Upper lobe of right lung (tissue), 1 donor: ENCODE measurements at regions not wholly inside any gene's neighbourhood (a gene's known extent, or its start where the extent isn't known, plus 50 kb on each side); places are given as distances from the start of the nearest gene placed in this dataset.

Source experiments
- ATAC-seq: fragments of 200-7000 bp; cut with Tn5 transposase; one replicate; pipeline ENCODE4 v1.9.1; 2020; ENCODE audit warnings: mild to moderate bottlenecking, moderate library complexity
- DNase-seq: peaks from one replicate; pipeline ENCODE4 v3.0.0-alpha.2; 2020
- H3K27ac ChIP-seq: fragments of 200-600 bp; one replicate; pipeline ENCODE4 v1.8.0; 2022
- H3K27me3 ChIP-seq: fragments of 200-600 bp; one replicate; pipeline ENCODE4 v1.8.0; 2022; ENCODE audit warnings: mild to moderate bottlenecking
- H3K36me3 ChIP-seq: fragments of 200-600 bp; one replicate; pipeline ENCODE4 v1.8.0; 2022
- H3K4me1 ChIP-seq: fragments of 200-600 bp; one replicate; pipeline ENCODE4 v1.8.0; 2022
- H3K4me3 ChIP-seq: fragments of 200-600 bp; one replicate; pipeline ENCODE4 v1.8.0; 2022; ENCODE audit warnings: mild to moderate bottlenecking
- H3K9me3 ChIP-seq: fragments of 200-600 bp; one replicate; pipeline ENCODE4 v1.8.0; 2022
- intact Hi-C: fragments of 100-400 bp; cut with DNase I; formaldehyde crosslinking; loops from one replicate; pipeline ENCODE4 v1.11.0; 2022
- TF ChIP-seq, protein P1 (sequence below): fragments of 200-600 bp; IDR thresholded peaks from one replicate; pipeline ENCODE4 v1.8.0; 2022; ENCODE audit warnings: antibody characterized with exemption
- donor health status: DM: no; HTN: yes; CAD: no; lungs with severe emphysema.

DNA sequence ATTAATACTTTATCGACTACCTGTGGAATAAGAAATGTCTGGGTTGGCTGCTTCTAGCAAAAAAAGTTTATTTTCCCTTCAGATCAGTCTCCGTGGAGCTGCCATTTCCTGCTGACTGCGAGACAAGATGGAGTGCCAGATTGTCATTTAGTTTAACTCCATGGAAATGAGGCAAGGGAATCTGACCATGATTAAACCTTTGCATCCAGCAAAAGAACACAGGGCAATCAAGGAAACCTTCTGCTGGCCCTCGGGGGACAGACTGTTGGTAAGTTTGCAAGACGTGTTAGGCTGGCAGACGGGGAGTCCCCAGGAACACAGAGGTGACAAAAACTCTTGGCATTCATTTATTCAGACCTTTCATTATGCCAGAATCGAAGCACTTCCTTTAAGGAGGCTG is 52.2 kb upstream of the SPACA1 start:
- TF ChIP-seq, protein P1, sequence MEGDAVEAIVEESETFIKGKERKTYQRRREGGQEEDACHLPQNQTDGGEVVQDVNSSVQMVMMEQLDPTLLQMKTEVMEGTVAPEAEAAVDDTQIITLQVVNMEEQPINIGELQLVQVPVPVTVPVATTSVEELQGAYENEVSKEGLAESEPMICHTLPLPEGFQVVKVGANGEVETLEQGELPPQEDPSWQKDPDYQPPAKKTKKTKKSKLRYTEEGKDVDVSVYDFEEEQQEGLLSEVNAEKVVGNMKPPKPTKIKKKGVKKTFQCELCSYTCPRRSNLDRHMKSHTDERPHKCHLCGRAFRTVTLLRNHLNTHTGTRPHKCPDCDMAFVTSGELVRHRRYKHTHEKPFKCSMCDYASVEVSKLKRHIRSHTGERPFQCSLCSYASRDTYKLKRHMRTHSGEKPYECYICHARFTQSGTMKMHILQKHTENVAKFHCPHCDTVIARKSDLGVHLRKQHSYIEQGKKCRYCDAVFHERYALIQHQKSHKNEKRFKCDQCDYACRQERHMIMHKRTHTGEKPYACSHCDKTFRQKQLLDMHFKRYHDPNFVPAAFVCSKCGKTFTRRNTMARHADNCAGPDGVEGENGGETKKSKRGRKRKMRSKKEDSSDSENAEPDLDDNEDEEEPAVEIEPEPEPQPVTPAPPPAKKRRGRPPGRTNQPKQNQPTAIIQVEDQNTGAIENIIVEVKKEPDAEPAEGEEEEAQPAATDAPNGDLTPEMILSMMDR = no peak
- no peak overlapping the region for H3K4me3 ChIP-seq
- DNase-seq (no peak), ATAC-seq (no peak)
- H3K27ac ChIP-seq = no peak overlapping the region
- intact Hi-C loops = no loop called here
- H3K36me3 ChIP-seq = no peaks in the 10 kb centered on the region
- H3K27me3 ChIP-seq = peaks cover 3% of the 10 kb centered on the region
- no peaks in the 10 kb centered on the region for H3K9me3 ChIP-seq
- no peaks in the 10 kb centered on the region for H3K4me1 ChIP-seq

DNA sequence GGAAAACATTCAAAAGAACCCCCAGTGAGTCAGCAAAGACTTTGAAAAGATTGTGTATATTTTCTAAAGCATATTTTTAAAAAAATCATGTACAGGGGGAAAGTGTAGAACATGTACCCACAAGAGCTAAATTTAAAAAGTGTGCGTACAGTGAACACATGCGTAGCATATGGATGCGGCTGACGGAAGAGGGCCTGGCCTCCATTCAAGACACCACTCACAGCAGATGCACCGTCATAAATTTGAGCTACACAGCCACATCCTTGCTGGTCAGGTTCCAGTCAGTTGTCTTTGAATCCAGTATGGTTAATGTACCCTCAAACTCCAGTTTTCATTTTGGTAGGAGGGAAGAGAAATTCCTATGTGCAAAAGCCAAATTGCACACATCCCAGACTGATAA is 54.3 kb upstream of the SPACA1 start:
- no peak overlapping the region for H3K27ac ChIP-seq
- H3K36me3 ChIP-seq = no peaks in the 10 kb centered on the region
- H3K4me1 ChIP-seq = no peaks in the 10 kb centered on the region
- H3K27me3 ChIP-seq = no peaks in the 10 kb centered on the region
- ATAC-seq (no peak), DNase-seq (no peak)
- no peaks in the 10 kb centered on the region for H3K9me3 ChIP-seq
- TF ChIP-seq, protein P1 = no peak
- intact Hi-C loops = no loop called here
- H3K4me3 ChIP-seq = no peak overlapping the region

DNA sequence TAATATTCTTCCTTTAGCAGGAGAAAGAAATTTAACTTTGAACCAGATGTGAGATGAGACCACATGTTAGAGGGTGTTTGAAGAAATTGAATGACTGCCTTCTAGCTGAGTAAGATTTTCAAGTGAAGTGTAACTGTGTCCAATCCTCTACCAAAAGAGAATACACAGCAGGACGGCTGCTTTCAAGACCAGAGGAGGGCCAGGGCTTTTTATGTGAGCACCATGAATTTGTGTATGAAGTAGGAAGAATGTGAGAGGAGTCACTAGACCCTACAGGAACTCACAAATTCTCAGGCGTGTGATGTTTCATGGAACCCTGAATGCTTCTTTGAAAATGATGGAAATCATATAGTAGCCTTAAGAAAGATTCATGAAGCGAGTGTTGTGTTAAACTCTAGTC is 56.8 kb upstream of the SPACA1 start:
- H3K36me3 ChIP-seq = no peaks in the 10 kb centered on the region
- H3K4me3 ChIP-seq = no peak overlapping the region
- no peak for ATAC-seq
- no peaks in the 10 kb centered on the region for H3K9me3 ChIP-seq
- intact Hi-C loops = no loop called here
- no peak overlapping the region for H3K27ac ChIP-seq
- no peak for DNase-seq
- H3K4me1 ChIP-seq = no peaks in the 10 kb centered on the region
- no peaks in the 10 kb centered on the region for H3K27me3 ChIP-seq
- TF ChIP-seq, protein P1 = no peak

DNA sequence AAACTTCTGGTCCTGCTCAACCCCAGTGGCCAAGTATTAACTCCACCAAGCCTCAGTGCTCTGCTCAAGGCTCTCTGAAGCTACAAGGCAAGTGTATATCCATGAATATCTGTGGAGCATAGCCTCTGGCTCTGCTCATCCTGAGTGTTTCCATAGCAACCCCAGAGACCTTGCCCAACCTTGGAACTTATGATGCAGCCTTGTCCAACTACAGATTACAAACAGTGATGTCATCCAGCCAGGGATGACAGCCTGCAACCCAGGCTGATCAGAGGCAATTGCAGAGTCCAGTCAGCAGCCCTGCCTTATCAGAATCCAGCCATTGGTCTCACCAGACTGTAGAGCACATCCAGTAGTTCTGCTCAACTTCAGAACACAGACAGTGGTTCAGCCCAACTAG is 65.5 kb upstream of the SPACA1 start:
- no peak overlapping the region for H3K27ac ChIP-seq
- H3K4me3 ChIP-seq = no peak overlapping the region
- DNase-seq (no peak), ATAC-seq (no peak)
- no peaks in the 10 kb centered on the region for H3K36me3 ChIP-seq
- H3K27me3 ChIP-seq = peaks cover 5% of the 10 kb centered on the region
- TF ChIP-seq, protein P1 = no peak
- H3K4me1 ChIP-seq = no peaks in the 10 kb centered on the region
- intact Hi-C loops = no loop called here
- H3K9me3 ChIP-seq = no peaks in the 10 kb centered on the region

DNA sequence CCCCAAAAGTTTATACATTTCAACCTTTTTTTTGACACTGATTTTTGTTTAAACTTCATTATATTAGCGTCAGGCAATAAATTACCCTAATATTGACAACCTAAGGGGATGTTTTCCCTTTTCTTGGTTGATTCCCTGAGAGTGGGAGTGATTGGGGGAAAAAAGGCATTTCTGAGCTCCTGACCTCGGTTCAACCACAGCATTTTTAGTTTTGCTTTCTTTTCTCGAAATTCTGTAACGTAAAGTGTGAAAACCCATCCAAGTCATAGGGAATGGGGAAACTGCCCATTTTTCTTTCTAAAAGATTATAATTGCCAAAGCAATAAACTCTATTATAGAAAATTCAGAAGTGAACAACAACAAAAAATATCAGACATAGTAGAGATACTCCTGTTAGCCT is 67.9 kb upstream of the SPACA1 start:
- H3K4me1 ChIP-seq = no peaks in the 10 kb centered on the region
- DNase-seq (no peak), ATAC-seq (no peak)
- H3K9me3 ChIP-seq = no peaks in the 10 kb centered on the region
- intact Hi-C loops = no loop called here
- no peak overlapping the region for H3K4me3 ChIP-seq
- H3K27ac ChIP-seq = no peak overlapping the region
- TF ChIP-seq, protein P1 = no peak
- H3K36me3 ChIP-seq = no peaks in the 10 kb centered on the region
- peaks cover 5% of the 10 kb centered on the region for H3K27me3 ChIP-seq

DNA sequence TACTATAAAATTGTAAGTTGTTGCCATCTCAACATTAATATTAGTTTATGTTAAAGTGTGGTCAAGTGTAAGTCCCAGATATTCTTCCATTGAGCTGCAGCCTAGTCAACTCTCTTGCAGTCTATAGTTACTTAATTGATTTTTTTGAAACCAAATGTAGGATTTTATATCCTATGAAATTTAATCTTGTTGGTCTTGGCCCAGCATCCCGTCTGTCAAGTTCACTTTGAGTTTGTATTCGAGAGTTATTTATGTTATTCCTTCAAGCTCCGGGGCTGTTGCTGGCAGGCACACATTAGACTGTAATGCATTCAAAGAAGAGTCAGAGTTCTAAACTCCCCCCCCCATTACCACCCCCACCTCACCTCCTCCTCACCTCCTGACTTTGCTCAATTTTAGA is 71.0 kb upstream of the SPACA1 start:
- Histone ChIP-seq H3K27ac (no peak overlapping the region), H3K27me3 (peaks cover 5% of the 10 kb centered on the region), H3K9me3 (no peaks in the 10 kb centered on the region), H3K36me3 (no peaks in the 10 kb centered on the region), H3K4me1 (no peaks in the 10 kb centered on the region), H3K4me3 (no peak overlapping the region)
- intact Hi-C loops = no loop called here
- no peak for ATAC-seq
- DNase-seq = no peak
- TF ChIP-seq, protein P1 = no peak
